DND-41 (cell line): ENCODE measurements at regions not wholly inside any gene's neighbourhood (a gene's known extent, or its start where the extent isn't known, plus 50 kb on each side); places are given as distances from the start of the nearest gene placed in this dataset.

Experiments used
- EZH2 ChIP-seq: IDR thresholded peaks from 3 replicates; pipeline ENCODE4 v1.6.1; 2012; ENCODE audit warnings: borderline replicate concordance, low read depth, mild to moderate bottlenecking, moderate library complexity, low read length, inconsistent platforms; ENCODE audit not compliant: severe bottlenecking
- TF ChIP-seq, protein P1 (sequence below): IDR thresholded peaks from 2 replicates; pipeline ENCODE4 v1.5.1; 2012; ENCODE audit warnings: borderline replicate concordance, low read length, moderate library complexity, mild to moderate bottlenecking; ENCODE audit not compliant: poor library complexity, severe bottlenecking; ENCODE audit errors: extremely low read depth

DNA sequence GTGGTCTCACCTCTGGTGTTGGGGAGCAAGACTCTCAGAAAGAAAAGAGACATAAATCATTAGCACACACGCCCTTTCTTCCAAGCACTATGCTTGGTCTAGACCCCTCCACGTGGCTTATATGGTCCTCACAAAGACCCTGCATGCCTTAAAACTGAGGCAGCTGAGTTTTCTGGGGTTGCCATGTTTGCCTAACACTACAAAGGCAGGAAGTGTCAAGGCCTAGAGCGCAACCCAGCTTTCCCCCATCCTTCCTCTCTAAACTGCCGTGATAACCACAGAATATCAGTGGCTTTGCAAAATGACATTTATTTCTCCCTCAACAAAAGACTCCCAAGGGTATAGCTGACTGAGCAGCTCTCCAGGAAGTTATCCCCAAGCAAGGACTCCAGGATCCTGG is 146.5 kb upstream of the TOP1 start:
- no peak for TF ChIP-seq EZH2
- TF ChIP-seq, protein P1, sequence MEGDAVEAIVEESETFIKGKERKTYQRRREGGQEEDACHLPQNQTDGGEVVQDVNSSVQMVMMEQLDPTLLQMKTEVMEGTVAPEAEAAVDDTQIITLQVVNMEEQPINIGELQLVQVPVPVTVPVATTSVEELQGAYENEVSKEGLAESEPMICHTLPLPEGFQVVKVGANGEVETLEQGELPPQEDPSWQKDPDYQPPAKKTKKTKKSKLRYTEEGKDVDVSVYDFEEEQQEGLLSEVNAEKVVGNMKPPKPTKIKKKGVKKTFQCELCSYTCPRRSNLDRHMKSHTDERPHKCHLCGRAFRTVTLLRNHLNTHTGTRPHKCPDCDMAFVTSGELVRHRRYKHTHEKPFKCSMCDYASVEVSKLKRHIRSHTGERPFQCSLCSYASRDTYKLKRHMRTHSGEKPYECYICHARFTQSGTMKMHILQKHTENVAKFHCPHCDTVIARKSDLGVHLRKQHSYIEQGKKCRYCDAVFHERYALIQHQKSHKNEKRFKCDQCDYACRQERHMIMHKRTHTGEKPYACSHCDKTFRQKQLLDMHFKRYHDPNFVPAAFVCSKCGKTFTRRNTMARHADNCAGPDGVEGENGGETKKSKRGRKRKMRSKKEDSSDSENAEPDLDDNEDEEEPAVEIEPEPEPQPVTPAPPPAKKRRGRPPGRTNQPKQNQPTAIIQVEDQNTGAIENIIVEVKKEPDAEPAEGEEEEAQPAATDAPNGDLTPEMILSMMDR, result no peak
